ENCODE measurements at regions not wholly inside any gene's neighbourhood (a gene's known extent, or its start where the extent isn't known, plus 50 kb on each side); places are given as distances from the start of the nearest gene placed in this dataset.
A peak's percentile ranks its signal among the peaks of the same experiment; 100 is the strongest.

DNA sequence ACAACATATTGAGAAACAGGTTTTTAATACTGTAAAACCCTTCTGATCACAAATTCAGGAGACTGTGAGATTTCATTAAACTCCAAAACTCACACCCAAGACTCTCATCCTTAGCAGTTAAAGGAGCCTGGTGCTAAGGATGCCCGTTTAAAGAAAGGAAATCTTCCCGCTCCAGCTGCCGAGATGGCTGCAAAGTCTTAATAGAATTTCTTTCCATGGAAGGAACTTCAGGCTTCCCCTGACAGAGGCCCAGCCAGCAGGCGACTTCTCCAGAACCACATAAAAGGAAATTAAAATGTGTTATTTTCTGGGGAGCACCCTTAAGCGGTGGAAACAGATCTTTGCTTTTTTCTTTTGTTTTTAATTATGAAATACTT is 104.7 kb upstream of the CHST15 start:
- Mint-ChIP-seq H3K27me3 (ENCODE audit: insufficient read depth, low read depth) (peaks cover 8% of the 10 kb centered on the region), H3K4me3 (no peak overlapping the region), H3K36me3 (no peaks in the 10 kb centered on the region), H3K27ac (peak overlapping the region; percentile 26), H3K4me1 (peaks cover 23% of the 10 kb centered on the region), H3K9me3 (peaks cover 3% of the 10 kb centered on the region)
- no peaks in the 10 kb centered on the region for H3K9me3 ChIP-seq (ENCODE audit: low read depth)
- no peak overlapping the region for H3K4me3 ChIP-seq
- peaks cover 8% of the 10 kb centered on the region for H3K4me1 ChIP-seq
- no peak for TF ChIP-seq EZH2phosphoT487 (IDR thresholded peaks at IDR 0.05)
- TF ChIP-seq, protein P1, sequence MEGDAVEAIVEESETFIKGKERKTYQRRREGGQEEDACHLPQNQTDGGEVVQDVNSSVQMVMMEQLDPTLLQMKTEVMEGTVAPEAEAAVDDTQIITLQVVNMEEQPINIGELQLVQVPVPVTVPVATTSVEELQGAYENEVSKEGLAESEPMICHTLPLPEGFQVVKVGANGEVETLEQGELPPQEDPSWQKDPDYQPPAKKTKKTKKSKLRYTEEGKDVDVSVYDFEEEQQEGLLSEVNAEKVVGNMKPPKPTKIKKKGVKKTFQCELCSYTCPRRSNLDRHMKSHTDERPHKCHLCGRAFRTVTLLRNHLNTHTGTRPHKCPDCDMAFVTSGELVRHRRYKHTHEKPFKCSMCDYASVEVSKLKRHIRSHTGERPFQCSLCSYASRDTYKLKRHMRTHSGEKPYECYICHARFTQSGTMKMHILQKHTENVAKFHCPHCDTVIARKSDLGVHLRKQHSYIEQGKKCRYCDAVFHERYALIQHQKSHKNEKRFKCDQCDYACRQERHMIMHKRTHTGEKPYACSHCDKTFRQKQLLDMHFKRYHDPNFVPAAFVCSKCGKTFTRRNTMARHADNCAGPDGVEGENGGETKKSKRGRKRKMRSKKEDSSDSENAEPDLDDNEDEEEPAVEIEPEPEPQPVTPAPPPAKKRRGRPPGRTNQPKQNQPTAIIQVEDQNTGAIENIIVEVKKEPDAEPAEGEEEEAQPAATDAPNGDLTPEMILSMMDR (IDR thresholded peaks at IDR 0.05) = no peak
- no peak for TF ChIP-seq EZH2 (IDR thresholded peaks at IDR 0.05)
- no peak overlapping the region for H3K9ac ChIP-seq
- H3K27me3 ChIP-seq = no peaks in the 10 kb centered on the region
- H2AFZ ChIP-seq (replicated peaks) = no peak overlapping the region
- no peak overlapping the region for H3K27ac ChIP-seq
- no peaks in the 10 kb centered on the region for H3F3A ChIP-seq (ENCODE audit: low read depth)
- H4K20me1 ChIP-seq (ENCODE audit: low read depth) = no peaks in the 10 kb centered on the region
- no peaks in the 10 kb centered on the region for H3K79me2 ChIP-seq (ENCODE audit: low read depth)
- no peaks in the 10 kb centered on the region for H3K36me3 ChIP-seq
- no peak overlapping the region for H3K4me2 ChIP-seq
- DNase-seq (ENCODE audit: low spot score) = no peak

DNA sequence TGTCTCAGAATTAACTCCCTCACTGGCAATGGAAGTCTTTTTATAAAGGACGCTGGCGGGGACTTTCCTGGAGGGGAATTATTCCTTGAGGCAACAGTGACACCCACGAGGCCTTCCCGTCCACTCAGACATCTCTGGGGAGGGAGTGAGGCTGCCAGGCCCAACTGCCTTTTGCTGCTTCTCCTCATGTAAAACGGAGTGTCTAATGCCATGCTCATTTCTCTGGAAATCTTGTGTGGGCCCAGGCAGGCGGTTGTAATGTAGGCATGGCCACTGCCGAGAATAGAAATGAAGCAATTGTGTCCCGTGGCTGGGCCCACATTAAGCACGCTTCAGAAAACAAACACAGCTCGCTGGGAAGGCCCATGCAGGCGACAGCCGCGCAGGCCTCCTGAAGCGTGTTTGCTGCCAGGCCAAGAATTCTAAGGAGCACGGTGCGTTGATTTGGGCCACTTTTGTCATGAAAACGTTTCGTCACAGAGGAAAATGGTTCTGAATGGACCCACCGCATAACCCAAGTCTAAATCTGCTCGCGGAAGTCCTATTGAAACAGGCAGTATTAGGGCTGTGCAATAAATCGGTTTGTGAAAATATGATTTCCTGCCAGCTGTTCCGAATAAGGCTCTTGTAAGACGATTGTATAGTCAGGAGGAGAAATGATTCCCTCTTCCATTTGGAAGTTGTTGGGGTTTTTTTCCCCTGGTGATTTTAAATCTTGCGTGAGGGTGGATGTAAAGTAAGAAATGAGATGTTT is 104.2 kb upstream of the CHST15 start:
- Histone ChIP-seq H4K20me1 (ENCODE audit: low read depth) (no peaks in the 10 kb centered on the region), H3K4me2 (no peak overlapping the region), H3K4me3 (no peak overlapping the region), H3K9me3 (ENCODE audit: low read depth) (no peaks in the 10 kb centered on the region), H3F3A (ENCODE audit: low read depth) (no peaks in the 10 kb centered on the region), H3K79me2 (ENCODE audit: low read depth) (no peaks in the 10 kb centered on the region), H3K27ac (no peak overlapping the region), H2AFZ (replicated peaks) (peak overlapping the region; percentile 58), H3K4me1 (peaks cover 8% of the 10 kb centered on the region), H3K9ac (no peak overlapping the region), H3K27me3 (no peaks in the 10 kb centered on the region), H3K36me3 (no peaks in the 10 kb centered on the region)
- TF ChIP-seq EZH2phosphoT487 (IDR thresholded peaks at IDR 0.05) = no peak
- no peak for TF ChIP-seq EZH2 (IDR thresholded peaks at IDR 0.05)
- TF ChIP-seq, protein P1 (IDR thresholded peaks at IDR 0.05) = no peak
- peaks cover 8% of the 10 kb centered on the region for H3K27me3 Mint-ChIP-seq (ENCODE audit: insufficient read depth, low read depth)
- no peaks in the 10 kb centered on the region for H3K36me3 Mint-ChIP-seq
- peak overlapping the region; percentile 50 for H3K27ac Mint-ChIP-seq
- H3K9me3 Mint-ChIP-seq = peaks cover 3% of the 10 kb centered on the region
- no peak for DNase-seq (ENCODE audit: low spot score)
- H3K4me1 Mint-ChIP-seq = peaks cover 23% of the 10 kb centered on the region
- no peak overlapping the region for H3K4me3 Mint-ChIP-seq

DNA sequence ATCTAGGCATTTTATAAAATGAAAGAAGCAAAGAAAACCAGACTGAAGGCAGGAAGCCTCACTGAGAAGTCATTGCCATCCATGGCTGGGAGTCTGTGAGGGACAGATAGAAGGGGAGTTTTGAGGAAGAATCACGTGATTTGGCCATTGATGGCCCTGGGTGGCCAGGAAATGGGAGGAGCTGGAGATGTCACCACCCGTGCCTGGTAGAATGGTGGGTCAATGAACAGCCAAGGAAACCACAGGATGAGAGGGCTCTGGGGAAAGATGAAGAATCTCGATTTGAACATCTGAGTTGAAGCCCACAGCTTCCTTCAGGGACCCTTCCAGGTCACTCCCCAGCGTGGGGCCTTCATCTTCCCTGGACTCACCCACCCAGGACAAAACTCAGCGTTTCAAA is 103.3 kb upstream of the CHST15 start:
- no peaks in the 10 kb centered on the region for H3F3A ChIP-seq (ENCODE audit: low read depth)
- Mint-ChIP-seq H3K9me3 (peaks cover 6% of the 10 kb centered on the region), H3K27me3 (ENCODE audit: insufficient read depth, low read depth) (peaks cover 5% of the 10 kb centered on the region), H3K4me3 (no peak overlapping the region), H3K4me1 (peaks cover 23% of the 10 kb centered on the region), H3K27ac (no peak overlapping the region), H3K36me3 (no peaks in the 10 kb centered on the region)
- H3K36me3 ChIP-seq = no peaks in the 10 kb centered on the region
- no peak for TF ChIP-seq EZH2phosphoT487 (IDR thresholded peaks at IDR 0.05)
- TF ChIP-seq, protein P1 (IDR thresholded peaks at IDR 0.05) = no peak
- TF ChIP-seq EZH2 (IDR thresholded peaks at IDR 0.05) = no peak
- H3K4me1 ChIP-seq = peaks cover 8% of the 10 kb centered on the region
- no peak overlapping the region for H3K27ac ChIP-seq
- H3K79me2 ChIP-seq (ENCODE audit: low read depth) = no peaks in the 10 kb centered on the region
- H4K20me1 ChIP-seq (ENCODE audit: low read depth) = no peaks in the 10 kb centered on the region
- no peak overlapping the region for H3K4me3 ChIP-seq
- H3K4me2 ChIP-seq = no peak overlapping the region
- no peaks in the 10 kb centered on the region for H3K9me3 ChIP-seq (ENCODE audit: low read depth)
- no peak for DNase-seq (ENCODE audit: low spot score)
- H3K9ac ChIP-seq = no peak overlapping the region
- H3K27me3 ChIP-seq = no peaks in the 10 kb centered on the region
- H2AFZ ChIP-seq (replicated peaks) = no peak overlapping the region
